ENCODE measurements at regions not wholly inside any gene's neighbourhood (a gene's known extent, or its start where the extent isn't known, plus 50 kb on each side); places are given as distances from the start of the nearest gene placed in this dataset.

- Histone ChIP-seq H3K27me3 (ENCODE audit: insufficient read depth, poor library complexity, severe bottlenecking) (no peaks in the 10 kb centered on the region), H3K27ac (replicated peaks) (no peak overlapping the region), H3K4me3 (replicated peaks; ENCODE audit: insufficient read depth, low read length) (no peak overlapping the region)
- TF ChIP-seq GABPA (IDR thresholded peaks at IDR 0.05; ENCODE audit: low read depth): no peak
- no peak for TF ChIP-seq SPI1 (IDR thresholded peaks at IDR 0.05; ENCODE audit: borderline replicate concordance, low read depth)
- no peak for TF ChIP-seq POLR2AphosphoS5 (IDR thresholded peaks at IDR 0.05; ENCODE audit: low read depth)
- no peak for TF ChIP-seq REST (IDR thresholded peaks at IDR 0.05; ENCODE audit: insufficient replicate concordance, low read depth)
- TF ChIP-seq CTCF (IDR thresholded peaks at IDR 0.05; ENCODE audit: insufficient read depth, low read length): no peak
- DNase-seq (ENCODE audit: low read depth in 1 of 2, low spot score in 1 of 2): no peak
These were observed 211.5 kb upstream of the PRSS1 start for GRCh38 chr7:142537760-142538159.

GRCh38 chr7:142535123-142535779 is 214.0 kb upstream of the PRSS1 start:
- DNase-seq (ENCODE audit: low read depth in 1 of 2, low spot score in 1 of 2): peak; percentile 27 to 78
- no peak overlapping the region for H3K4me3 ChIP-seq (replicated peaks; ENCODE audit: insufficient read depth, low read length)
- no peaks in the 10 kb centered on the region for H3K27me3 ChIP-seq (ENCODE audit: insufficient read depth, poor library complexity, severe bottlenecking)
- H3K27ac ChIP-seq (replicated peaks): no peak overlapping the region
- TF ChIP-seq POLR2AphosphoS5 (IDR thresholded peaks at IDR 0.05; ENCODE audit: low read depth) (no peak), GABPA (IDR thresholded peaks at IDR 0.05; ENCODE audit: low read depth) (no peak), SPI1 (IDR thresholded peaks at IDR 0.05; ENCODE audit: borderline replicate concordance, low read depth) (no peak; the same call in 1 of the 2 replicates), REST (IDR thresholded peaks at IDR 0.05; ENCODE audit: insufficient replicate concordance, low read depth) (no peak), CTCF (IDR thresholded peaks at IDR 0.05; ENCODE audit: insufficient read depth, low read length) (peak; percentile 64)

- TF ChIP-seq GABPA (IDR thresholded peaks at IDR 0.05; ENCODE audit: low read depth) (no peak), POLR2AphosphoS5 (IDR thresholded peaks at IDR 0.05; ENCODE audit: low read depth) (no peak), CTCF (IDR thresholded peaks at IDR 0.05; ENCODE audit: insufficient read depth, low read length) (no peak), REST (IDR thresholded peaks at IDR 0.05; ENCODE audit: insufficient replicate concordance, low read depth) (no peak), SPI1 (IDR thresholded peaks at IDR 0.05; ENCODE audit: borderline replicate concordance, low read depth) (no peak)
- no peak overlapping the region for H3K27ac ChIP-seq (replicated peaks)
These were observed 214.5 kb upstream of the PRSS1 start for GRCh38 chr7:142534726-142535122.

More at GRCh38 chr7:142534726-142535122, 214.5 kb upstream of the PRSS1 start:
- DNase-seq (ENCODE audit: low read depth in 1 of 2, low spot score in 1 of 2): no peak
- Histone ChIP-seq H3K4me3 (replicated peaks; ENCODE audit: insufficient read depth, low read length) (no peak overlapping the region), H3K27me3 (ENCODE audit: insufficient read depth, poor library complexity, severe bottlenecking) (no peaks in the 10 kb centered on the region)
